DND-41 (cell line): ENCODE measurements at regions not wholly inside any gene's neighbourhood (a gene's known extent, or its start where the extent isn't known, plus 50 kb on each side); places are given as distances from the start of the nearest gene placed in this dataset.

Experiments used
- ATAC-seq: fragments of 200-7000 bp; cut with Tn5 transposase; 3 replicates; pipeline ENCODE4 v1.9.1; 2021; ENCODE audit warnings: low read depth; ENCODE audit not compliant: insufficient read depth
- DNase-seq: peaks from one replicate; pipeline ENCODE4 v3.0.0-alpha.2; 2020
- H2AFZ ChIP-seq: 2 replicates; pipeline ENCODE4 v1.6.0; 2012; ENCODE audit warnings: low read depth, low read length
- H3K27ac ChIP-seq: 2 replicates; pipeline ENCODE4 v1.5.1; 2012; ENCODE audit warnings: low read length, inconsistent platforms
- H3K27me3 ChIP-seq: fragments of 200-600 bp; sonication (generic); 2 replicates; pipeline ENCODE4 v1.6.0; 2012; ENCODE audit warnings: low read length, mild to moderate bottlenecking, inconsistent platforms; ENCODE audit not compliant: insufficient read depth, poor library complexity
- H3K36me3 ChIP-seq: 2 replicates; pipeline ENCODE4 v1.5.1; 2012; ENCODE audit warnings: low read length, inconsistent platforms; ENCODE audit not compliant: insufficient read depth
- H3K4me1 ChIP-seq: 2 replicates; pipeline ENCODE4 v1.5.1; 2012; ENCODE audit warnings: mild to moderate bottlenecking, low read length; ENCODE audit not compliant: insufficient read depth
- H3K4me2 ChIP-seq: 2 replicates; pipeline ENCODE4 v1.6.0; 2012; ENCODE audit warnings: mild to moderate bottlenecking, moderate library complexity, low read length, inconsistent platforms; ENCODE audit not compliant: insufficient read depth
- H3K4me3 ChIP-seq, 2 experiments: fragments of 200-600 bp in 1 of 2; shearing (Covaris generic) in 1 of 2; 2 replicates each; pipeline ENCODE4 v1.5.1; 2012 to 2016; ENCODE audit warnings: inconsistent platforms in 2 of 2, low read length in 2 of 2, mild to moderate bottlenecking in 2 of 2, low read depth in 1 of 2, moderate library complexity in 1 of 2
- H3K79me2 ChIP-seq: 2 replicates; pipeline ENCODE4 v1.6.0; 2012; ENCODE audit warnings: low read length, inconsistent platforms; ENCODE audit not compliant: insufficient read depth
- H3K9ac ChIP-seq: 2 replicates; pipeline ENCODE4 v1.6.0; 2012; ENCODE audit warnings: low read depth, mild to moderate bottlenecking, inconsistent platforms, low read length, moderate library complexity
- H3K9me3 ChIP-seq: 2 replicates; pipeline ENCODE4 v1.5.1; 2012; ENCODE audit warnings: low read length, moderate library complexity, mild to moderate bottlenecking, inconsistent platforms; ENCODE audit not compliant: insufficient read depth, severe bottlenecking
- H4K20me1 ChIP-seq: 2 replicates; pipeline ENCODE4 v1.6.0; 2012; ENCODE audit warnings: low read length; ENCODE audit not compliant: insufficient read depth
- CTCF ChIP-seq: IDR thresholded peaks from 2 replicates; pipeline ENCODE4 v1.5.1; 2012; ENCODE audit warnings: borderline replicate concordance, low read length, moderate library complexity, mild to moderate bottlenecking; ENCODE audit not compliant: poor library complexity, severe bottlenecking; ENCODE audit errors: extremely low read depth
- EZH2 ChIP-seq: IDR thresholded peaks from 3 replicates; pipeline ENCODE4 v1.6.1; 2012; ENCODE audit warnings: borderline replicate concordance, low read depth, mild to moderate bottlenecking, moderate library complexity, low read length, inconsistent platforms; ENCODE audit not compliant: severe bottlenecking

GRCh38 chr6:63391203-63391970 is 71.6 kb upstream of the LGSN start:
- ATAC-seq (no peak), DNase-seq (no peak)
- H3K27me3 ChIP-seq: no peaks in the 10 kb centered on the region
- no peaks in the 10 kb centered on the region for H3K79me2 ChIP-seq
- H3K9me3 ChIP-seq: no peaks in the 10 kb centered on the region
- H4K20me1 ChIP-seq: no peaks in the 10 kb centered on the region
- H3K4me2 ChIP-seq: no peak overlapping the region
- H3K4me3 ChIP-seq: no peak overlapping the region
- H3K9ac ChIP-seq: no peak overlapping the region
- H3K36me3 ChIP-seq: no peaks in the 10 kb centered on the region
- H3K4me1 ChIP-seq: no peaks in the 10 kb centered on the region
- no peak overlapping the region for H3K27ac ChIP-seq
- H2AFZ ChIP-seq: no peak overlapping the region
- no peak for TF ChIP-seq CTCF
- no peak for TF ChIP-seq EZH2

- no peak overlapping the region for H2AFZ ChIP-seq
- H3K4me2 ChIP-seq: no peak overlapping the region
- ATAC-seq (no peak), DNase-seq (no peak)
- no peaks in the 10 kb centered on the region for H3K27me3 ChIP-seq
- no peaks in the 10 kb centered on the region for H3K36me3 ChIP-seq
- H3K9me3 ChIP-seq: no peaks in the 10 kb centered on the region
- H3K4me1 ChIP-seq: no peaks in the 10 kb centered on the region
- H4K20me1 ChIP-seq: no peaks in the 10 kb centered on the region
- H3K9ac ChIP-seq: no peak overlapping the region
- no peak overlapping the region for H3K27ac ChIP-seq
- no peak for TF ChIP-seq CTCF
- TF ChIP-seq EZH2: no peak
- no peaks in the 10 kb centered on the region for H3K79me2 ChIP-seq
- no peak overlapping the region for H3K4me3 ChIP-seq
These were observed 72.4 kb upstream of the LGSN start for GRCh38 chr6:63392092-63392724.

- Histone ChIP-seq H3K27ac (no peak overlapping the region), H3K9ac (no peak overlapping the region), H3K4me2 (no peak overlapping the region), H3K9me3 (no peaks in the 10 kb centered on the region), H3K27me3 (no peaks in the 10 kb centered on the region), H3K36me3 (no peaks in the 10 kb centered on the region), H3K79me2 (no peaks in the 10 kb centered on the region), H3K4me3 (no peak overlapping the region), H2AFZ (no peak overlapping the region), H4K20me1 (no peaks in the 10 kb centered on the region), H3K4me1 (no peaks in the 10 kb centered on the region)
- TF ChIP-seq CTCF (no peak), EZH2 (no peak)
- ATAC-seq (no peak), DNase-seq (no peak)
These were observed 75.0 kb upstream of the LGSN start for GRCh38 chr6:63394656-63395308.
